WTC11 (cell line): ENCODE measurements at regions not wholly inside any gene's neighbourhood (a gene's known extent, or its start where the extent isn't known, plus 50 kb on each side); places are given as distances from the start of the nearest gene placed in this dataset.

Source experiments
- ATAC-seq: fragments of 200-7000 bp; cut with Tn5 transposase; 2 replicates; pipeline ENCODE4 v1.10.0; 2021; ENCODE audit warnings: mild to moderate bottlenecking, moderate library complexity
- CTCF ChIA-PET: fragments of 300-600 bp; sonication (Branson Sonifier 250); formaldehyde crosslinking; loops from one replicate; lab custom pipeline; 2021; ENCODE audit warnings: antibody characterized with exemption; lab: Charles Lee
- POLR2A ChIA-PET: fragments of 350-600 bp; sonication (Branson Sonifier 250); formaldehyde crosslinking; loops from one replicate; lab custom pipeline; 2021; ENCODE audit warnings: antibody characterized with exemption; lab: Charles Lee
- DNase-seq: peaks from one replicate; pipeline ENCODE4 v3.0.0; 2021; ENCODE audit warnings: low spot score
- H3K27ac Mint-ChIP-seq: 2 replicates; pipeline ENCODE4 v1.8.0; 2021; ENCODE audit warnings: mixed read lengths
- H3K27me3 Mint-ChIP-seq: 2 replicates; pipeline ENCODE4 v1.8.0; 2021; ENCODE audit warnings: low read depth, mild to moderate bottlenecking, moderate library complexity, mixed read lengths
- H3K36me3 Mint-ChIP-seq: 2 replicates; pipeline ENCODE4 v1.8.0; 2021; ENCODE audit warnings: mixed read lengths
- H3K4me1 Mint-ChIP-seq: 2 replicates; pipeline ENCODE4 v1.8.0; 2022; ENCODE audit warnings: mixed read lengths
- H3K4me3 Mint-ChIP-seq: 2 replicates; pipeline ENCODE4 v1.8.0; 2021; ENCODE audit warnings: mild to moderate bottlenecking, moderate library complexity, mixed read lengths
- H3K9me3 Mint-ChIP-seq: 2 replicates; pipeline ENCODE4 v1.8.0; 2021; ENCODE audit warnings: mixed read lengths
- CREB1 ChIP-seq: sonication (generic); formaldehyde crosslinking; IDR thresholded peaks from 2 replicates; pipeline ENCODE4 v1.8.0; 2023; ENCODE audit warnings: mild to moderate bottlenecking, missing genetic modification reagents
- ELF4 ChIP-seq: sonication (generic); formaldehyde crosslinking; IDR thresholded peaks from 2 replicates; pipeline ENCODE4 v1.8.1; 2022; ENCODE audit warnings: low read depth, mild to moderate bottlenecking, moderate library complexity, missing genetic modification reagents
- ETV6 ChIP-seq: sonication (generic); formaldehyde crosslinking; IDR thresholded peaks from 2 replicates; pipeline ENCODE4 v1.8.1; 2022; ENCODE audit warnings: mild to moderate bottlenecking, missing genetic modification reagents
- FOXJ3 ChIP-seq: sonication (generic); formaldehyde crosslinking; IDR thresholded peaks from 2 replicates; pipeline ENCODE4 v1.9.0; 2021; ENCODE audit warnings: missing genetic modification reagents, mild to moderate bottlenecking, borderline replicate concordance
- JAZF1 ChIP-seq: fragments of 250-450 bp; sonication (Bioruptor Pico); IDR thresholded peaks from 2 replicates; pipeline ENCODE4 v1.9.0; 2021; ENCODE audit warnings: moderate library complexity, mild to moderate bottlenecking, inconsistent platforms
- NFYB ChIP-seq: sonication (generic); formaldehyde crosslinking; conservative IDR thresholded peaks from 2 replicates; pipeline ENCODE4 v1.8.0; 2022; ENCODE audit warnings: low read depth, missing genetic modification reagents
- SMAD4 ChIP-seq: sonication (generic); formaldehyde crosslinking; IDR thresholded peaks from 2 replicates; pipeline ENCODE4 v1.8.0; 2022; ENCODE audit warnings: mild to moderate bottlenecking, missing genetic modification reagents
- SP1 ChIP-seq: sonication (generic); formaldehyde crosslinking; conservative IDR thresholded peaks from 2 replicates; pipeline ENCODE4 v1.8.1; 2022; ENCODE audit warnings: missing genetic modification reagents
- TCF7 ChIP-seq: sonication (generic); formaldehyde crosslinking; IDR thresholded peaks from 2 replicates; pipeline ENCODE4 v1.8.0; 2022; ENCODE audit warnings: mild to moderate bottlenecking, low read depth, missing genetic modification reagents, moderate library complexity
- ZBTB21 ChIP-seq: sonication (generic); formaldehyde crosslinking; IDR thresholded peaks from 2 replicates; pipeline ENCODE4 v1.8.1; 2023; ENCODE audit warnings: mild to moderate bottlenecking, missing genetic modification reagents, borderline replicate concordance
- TF ChIP-seq, protein P1 (sequence below): sonication (generic); formaldehyde crosslinking; IDR thresholded peaks from 2 replicates; pipeline ENCODE4 v1.8.1; 2023; ENCODE audit warnings: mild to moderate bottlenecking, missing genetic modification reagents, moderate library complexity
- TF ChIP-seq, protein P2 (sequence below): fragments of 250-450 bp; sonication (Bioruptor Pico); IDR thresholded peaks from 2 replicates; pipeline ENCODE4 v1.9.0; 2021; ENCODE audit warnings: moderate library complexity, mild to moderate bottlenecking, inconsistent platforms, borderline replicate concordance
- TF ChIP-seq, protein P3 (sequence below): sonication (generic); formaldehyde crosslinking; IDR thresholded peaks from 2 replicates; pipeline ENCODE4 v1.8.0; 2022; ENCODE audit warnings: missing genetic modification reagents
- TF ChIP-seq, protein P4 (sequence below): sonication (generic); formaldehyde crosslinking; IDR thresholded peaks from 2 replicates; pipeline ENCODE4 v1.8.0; 2022; ENCODE audit warnings: mild to moderate bottlenecking, missing genetic modification reagents
- TF ChIP-seq, protein P5 (sequence below): sonication (generic); formaldehyde crosslinking; IDR thresholded peaks from 2 replicates; pipeline ENCODE4 v1.8.1; 2023; ENCODE audit warnings: mild to moderate bottlenecking, moderate library complexity, missing genetic modification reagents
- TF ChIP-seq, protein P6 (sequence below): sonication (generic); formaldehyde crosslinking; IDR thresholded peaks from 2 replicates; pipeline ENCODE4 v1.8.1; 2022; ENCODE audit warnings: mild to moderate bottlenecking, moderate library complexity, missing genetic modification reagents
- TF ChIP-seq, protein P7 (sequence below): sonication (generic); formaldehyde crosslinking; IDR thresholded peaks from 2 replicates; pipeline ENCODE4 v1.8.1; 2022; ENCODE audit warnings: low read depth, mild to moderate bottlenecking, moderate library complexity, missing genetic modification reagents, borderline replicate concordance
- TF ChIP-seq, protein P8 (sequence below): sonication (generic); formaldehyde crosslinking; IDR thresholded peaks from 2 replicates; pipeline ENCODE4 v1.8.1; 2022; ENCODE audit warnings: missing genetic modification reagents, borderline replicate concordance
- TF ChIP-seq, protein P9 (sequence below): sonication (generic); formaldehyde crosslinking; IDR thresholded peaks from 2 replicates; pipeline ENCODE4 v1.8.1; 2023; ENCODE audit warnings: mild to moderate bottlenecking, missing genetic modification reagents, borderline replicate concordance

DNA sequence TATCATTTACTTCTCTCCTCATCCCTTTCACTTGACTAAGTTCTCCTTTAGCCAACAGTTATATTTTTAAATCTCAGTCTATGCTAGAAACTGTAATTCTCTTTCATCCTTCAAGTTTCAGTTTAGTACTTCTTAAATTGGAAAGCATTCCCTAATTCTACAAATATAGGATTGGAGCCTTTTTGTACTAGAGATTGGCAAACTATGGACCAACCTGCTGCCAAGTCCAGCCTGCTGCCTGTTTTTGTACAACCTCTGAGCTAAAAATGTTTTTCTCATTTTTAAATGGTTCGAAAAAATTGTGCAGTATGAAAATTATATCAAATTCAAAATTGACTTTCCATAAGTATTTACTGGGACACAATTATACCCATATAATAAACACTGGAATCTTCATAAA, 1381.5 kb upstream of the SPRY2 start (continued):
- TF ChIP-seq ETV6 (CRISPR knock-in tag) = no peak
- no peak for TF ChIP-seq JAZF1 (CRISPR knock-in tag)
- TF ChIP-seq, protein P1, sequence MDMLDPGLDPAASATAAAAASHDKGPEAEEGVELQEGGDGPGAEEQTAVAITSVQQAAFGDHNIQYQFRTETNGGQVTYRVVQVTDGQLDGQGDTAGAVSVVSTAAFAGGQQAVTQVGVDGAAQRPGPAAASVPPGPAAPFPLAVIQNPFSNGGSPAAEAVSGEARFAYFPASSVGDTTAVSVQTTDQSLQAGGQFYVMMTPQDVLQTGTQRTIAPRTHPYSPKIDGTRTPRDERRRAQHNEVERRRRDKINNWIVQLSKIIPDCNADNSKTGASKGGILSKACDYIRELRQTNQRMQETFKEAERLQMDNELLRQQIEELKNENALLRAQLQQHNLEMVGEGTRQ (CRISPR knock-in tag) = no peak
- TF ChIP-seq, protein P2, sequence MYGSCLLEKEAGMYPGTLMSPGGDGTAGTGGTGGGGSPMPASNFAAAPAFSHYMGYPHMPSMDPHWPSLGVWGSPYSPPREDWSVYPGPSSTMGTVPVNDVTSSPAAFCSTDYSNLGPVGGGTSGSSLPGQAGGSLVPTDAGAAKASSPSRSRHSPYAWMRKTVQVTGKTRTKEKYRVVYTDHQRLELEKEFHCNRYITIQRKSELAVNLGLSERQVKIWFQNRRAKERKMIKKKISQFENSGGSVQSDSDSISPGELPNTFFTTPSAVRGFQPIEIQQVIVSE (CRISPR knock-in tag) = no peak
- TF ChIP-seq, protein P3, sequence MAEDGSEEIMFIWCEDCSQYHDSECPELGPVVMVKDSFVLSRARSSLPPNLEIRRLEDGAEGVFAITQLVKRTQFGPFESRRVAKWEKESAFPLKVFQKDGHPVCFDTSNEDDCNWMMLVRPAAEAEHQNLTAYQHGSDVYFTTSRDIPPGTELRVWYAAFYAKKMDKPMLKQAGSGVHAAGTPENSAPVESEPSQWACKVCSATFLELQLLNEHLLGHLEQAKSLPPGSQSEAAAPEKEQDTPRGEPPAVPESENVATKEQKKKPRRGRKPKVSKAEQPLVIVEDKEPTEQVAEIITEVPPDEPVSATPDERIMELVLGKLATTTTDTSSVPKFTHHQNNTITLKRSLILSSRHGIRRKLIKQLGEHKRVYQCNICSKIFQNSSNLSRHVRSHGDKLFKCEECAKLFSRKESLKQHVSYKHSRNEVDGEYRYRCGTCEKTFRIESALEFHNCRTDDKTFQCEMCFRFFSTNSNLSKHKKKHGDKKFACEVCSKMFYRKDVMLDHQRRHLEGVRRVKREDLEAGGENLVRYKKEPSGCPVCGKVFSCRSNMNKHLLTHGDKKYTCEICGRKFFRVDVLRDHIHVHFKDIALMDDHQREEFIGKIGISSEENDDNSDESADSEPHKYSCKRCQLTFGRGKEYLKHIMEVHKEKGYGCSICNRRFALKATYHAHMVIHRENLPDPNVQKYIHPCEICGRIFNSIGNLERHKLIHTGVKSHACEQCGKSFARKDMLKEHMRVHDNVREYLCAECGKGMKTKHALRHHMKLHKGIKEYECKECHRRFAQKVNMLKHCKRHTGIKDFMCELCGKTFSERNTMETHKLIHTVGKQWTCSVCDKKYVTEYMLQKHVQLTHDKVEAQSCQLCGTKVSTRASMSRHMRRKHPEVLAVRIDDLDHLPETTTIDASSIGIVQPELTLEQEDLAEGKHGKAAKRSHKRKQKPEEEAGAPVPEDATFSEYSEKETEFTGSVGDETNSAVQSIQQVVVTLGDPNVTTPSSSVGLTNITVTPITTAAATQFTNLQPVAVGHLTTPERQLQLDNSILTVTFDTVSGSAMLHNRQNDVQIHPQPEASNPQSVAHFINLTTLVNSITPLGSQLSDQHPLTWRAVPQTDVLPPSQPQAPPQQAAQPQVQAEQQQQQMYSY = no peak
- TF ChIP-seq SP1 (CRISPR knock-in tag) = no peak
- TF ChIP-seq, protein P4, sequence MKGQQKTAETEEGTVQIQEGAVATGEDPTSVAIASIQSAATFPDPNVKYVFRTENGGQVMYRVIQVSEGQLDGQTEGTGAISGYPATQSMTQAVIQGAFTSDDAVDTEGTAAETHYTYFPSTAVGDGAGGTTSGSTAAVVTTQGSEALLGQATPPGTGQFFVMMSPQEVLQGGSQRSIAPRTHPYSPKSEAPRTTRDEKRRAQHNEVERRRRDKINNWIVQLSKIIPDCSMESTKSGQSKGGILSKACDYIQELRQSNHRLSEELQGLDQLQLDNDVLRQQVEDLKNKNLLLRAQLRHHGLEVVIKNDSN (CRISPR knock-in tag) = no peak
- TF ChIP-seq, protein P5, sequence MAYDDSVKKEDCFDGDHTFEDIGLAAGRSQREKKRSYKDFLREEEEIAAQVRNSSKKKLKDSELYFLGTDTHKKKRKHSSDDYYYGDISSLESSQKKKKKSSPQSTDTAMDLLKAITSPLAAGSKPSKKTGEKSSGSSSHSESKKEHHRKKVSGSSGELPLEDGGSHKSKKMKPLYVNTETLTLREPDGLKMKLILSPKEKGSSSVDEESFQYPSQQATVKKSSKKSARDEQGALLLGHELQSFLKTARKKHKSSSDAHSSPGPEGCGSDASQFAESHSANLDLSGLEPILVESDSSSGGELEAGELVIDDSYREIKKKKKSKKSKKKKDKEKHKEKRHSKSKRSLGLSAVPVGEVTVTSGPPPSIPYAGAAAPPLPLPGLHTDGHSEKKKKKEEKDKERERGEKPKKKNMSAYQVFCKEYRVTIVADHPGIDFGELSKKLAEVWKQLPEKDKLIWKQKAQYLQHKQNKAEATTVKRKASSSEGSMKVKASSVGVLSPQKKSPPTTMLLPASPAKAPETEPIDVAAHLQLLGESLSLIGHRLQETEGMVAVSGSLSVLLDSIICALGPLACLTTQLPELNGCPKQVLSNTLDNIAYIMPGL = no peak
- TF ChIP-seq, protein P6, sequence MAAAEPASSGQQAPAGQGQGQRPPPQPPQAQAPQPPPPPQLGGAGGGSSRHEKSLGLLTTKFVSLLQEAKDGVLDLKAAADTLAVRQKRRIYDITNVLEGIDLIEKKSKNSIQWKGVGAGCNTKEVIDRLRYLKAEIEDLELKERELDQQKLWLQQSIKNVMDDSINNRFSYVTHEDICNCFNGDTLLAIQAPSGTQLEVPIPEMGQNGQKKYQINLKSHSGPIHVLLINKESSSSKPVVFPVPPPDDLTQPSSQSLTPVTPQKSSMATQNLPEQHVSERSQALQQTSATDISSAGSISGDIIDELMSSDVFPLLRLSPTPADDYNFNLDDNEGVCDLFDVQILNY (CRISPR knock-in tag) = no peak
- no peak for TF ChIP-seq SMAD4 (CRISPR knock-in tag)
- TF ChIP-seq TCF7 = no peak
- no peak for TF ChIP-seq NFYB (CRISPR knock-in tag)
- TF ChIP-seq FOXJ3 (CRISPR knock-in tag) = no peak
- TF ChIP-seq, protein P7, sequence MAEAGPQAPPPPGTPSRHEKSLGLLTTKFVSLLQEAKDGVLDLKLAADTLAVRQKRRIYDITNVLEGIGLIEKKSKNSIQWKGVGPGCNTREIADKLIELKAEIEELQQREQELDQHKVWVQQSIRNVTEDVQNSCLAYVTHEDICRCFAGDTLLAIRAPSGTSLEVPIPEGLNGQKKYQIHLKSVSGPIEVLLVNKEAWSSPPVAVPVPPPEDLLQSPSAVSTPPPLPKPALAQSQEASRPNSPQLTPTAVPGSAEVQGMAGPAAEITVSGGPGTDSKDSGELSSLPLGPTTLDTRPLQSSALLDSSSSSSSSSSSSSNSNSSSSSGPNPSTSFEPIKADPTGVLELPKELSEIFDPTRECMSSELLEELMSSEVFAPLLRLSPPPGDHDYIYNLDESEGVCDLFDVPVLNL (CRISPR knock-in tag) = no peak
- TF ChIP-seq ZBTB21 (CRISPR knock-in tag) = no peak
- TF ChIP-seq, all 79 proteins: peak for 0

DNA sequence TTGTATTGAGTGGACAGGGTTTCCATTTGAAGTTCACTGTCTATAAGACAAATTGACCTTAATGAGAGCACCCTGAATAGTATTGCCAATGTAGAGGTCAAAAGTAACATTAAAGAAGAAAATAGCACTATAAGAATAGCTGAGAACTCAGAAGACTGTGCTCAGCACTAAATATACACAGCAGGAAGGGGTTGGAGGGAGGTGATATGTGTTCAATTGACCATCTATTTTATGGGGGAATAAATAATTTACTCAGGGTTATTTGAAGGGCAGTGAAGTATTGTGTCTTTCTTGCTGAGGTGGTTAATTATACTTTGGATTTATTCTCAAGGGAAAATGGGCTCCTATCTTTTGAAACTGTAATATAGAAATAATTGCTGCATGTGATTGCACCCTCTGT, 1380.5 kb upstream of the SPRY2 start:
- H3K4me3 Mint-ChIP-seq = no peak overlapping the region
- CTCF ChIA-PET = no interaction called here
- H3K36me3 Mint-ChIP-seq = no peaks in the 10 kb centered on the region; the same call in 1 of the 2 replicates
- peaks cover 1% of the 10 kb centered on the region for H3K4me1 Mint-ChIP-seq
- no peak for ATAC-seq
- DNase-seq = no peak
- H3K9me3 Mint-ChIP-seq = peaks cover 14% of the 10 kb centered on the region
- no peaks in the 10 kb centered on the region for H3K27me3 Mint-ChIP-seq
- H3K27ac Mint-ChIP-seq = no peak overlapping the region
- POLR2A ChIA-PET = no interaction called here
- TF ChIP-seq CREB1 (CRISPR knock-in tag) = no peak
- TF ChIP-seq, protein P8, sequence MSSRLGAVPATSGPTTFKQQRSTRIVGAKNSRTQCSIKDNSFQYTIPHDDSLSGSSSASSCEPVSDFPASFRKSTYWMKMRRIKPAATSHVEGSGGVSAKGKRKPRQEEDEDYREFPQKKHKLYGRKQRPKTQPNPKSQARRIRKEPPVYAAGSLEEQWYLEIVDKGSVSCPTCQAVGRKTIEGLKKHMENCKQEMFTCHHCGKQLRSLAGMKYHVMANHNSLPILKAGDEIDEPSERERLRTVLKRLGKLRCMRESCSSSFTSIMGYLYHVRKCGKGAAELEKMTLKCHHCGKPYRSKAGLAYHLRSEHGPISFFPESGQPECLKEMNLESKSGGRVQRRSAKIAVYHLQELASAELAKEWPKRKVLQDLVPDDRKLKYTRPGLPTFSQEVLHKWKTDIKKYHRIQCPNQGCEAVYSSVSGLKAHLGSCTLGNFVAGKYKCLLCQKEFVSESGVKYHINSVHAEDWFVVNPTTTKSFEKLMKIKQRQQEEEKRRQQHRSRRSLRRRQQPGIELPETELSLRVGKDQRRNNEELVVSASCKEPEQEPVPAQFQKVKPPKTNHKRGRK (CRISPR knock-in tag) = no peak
- TF ChIP-seq, protein P9, sequence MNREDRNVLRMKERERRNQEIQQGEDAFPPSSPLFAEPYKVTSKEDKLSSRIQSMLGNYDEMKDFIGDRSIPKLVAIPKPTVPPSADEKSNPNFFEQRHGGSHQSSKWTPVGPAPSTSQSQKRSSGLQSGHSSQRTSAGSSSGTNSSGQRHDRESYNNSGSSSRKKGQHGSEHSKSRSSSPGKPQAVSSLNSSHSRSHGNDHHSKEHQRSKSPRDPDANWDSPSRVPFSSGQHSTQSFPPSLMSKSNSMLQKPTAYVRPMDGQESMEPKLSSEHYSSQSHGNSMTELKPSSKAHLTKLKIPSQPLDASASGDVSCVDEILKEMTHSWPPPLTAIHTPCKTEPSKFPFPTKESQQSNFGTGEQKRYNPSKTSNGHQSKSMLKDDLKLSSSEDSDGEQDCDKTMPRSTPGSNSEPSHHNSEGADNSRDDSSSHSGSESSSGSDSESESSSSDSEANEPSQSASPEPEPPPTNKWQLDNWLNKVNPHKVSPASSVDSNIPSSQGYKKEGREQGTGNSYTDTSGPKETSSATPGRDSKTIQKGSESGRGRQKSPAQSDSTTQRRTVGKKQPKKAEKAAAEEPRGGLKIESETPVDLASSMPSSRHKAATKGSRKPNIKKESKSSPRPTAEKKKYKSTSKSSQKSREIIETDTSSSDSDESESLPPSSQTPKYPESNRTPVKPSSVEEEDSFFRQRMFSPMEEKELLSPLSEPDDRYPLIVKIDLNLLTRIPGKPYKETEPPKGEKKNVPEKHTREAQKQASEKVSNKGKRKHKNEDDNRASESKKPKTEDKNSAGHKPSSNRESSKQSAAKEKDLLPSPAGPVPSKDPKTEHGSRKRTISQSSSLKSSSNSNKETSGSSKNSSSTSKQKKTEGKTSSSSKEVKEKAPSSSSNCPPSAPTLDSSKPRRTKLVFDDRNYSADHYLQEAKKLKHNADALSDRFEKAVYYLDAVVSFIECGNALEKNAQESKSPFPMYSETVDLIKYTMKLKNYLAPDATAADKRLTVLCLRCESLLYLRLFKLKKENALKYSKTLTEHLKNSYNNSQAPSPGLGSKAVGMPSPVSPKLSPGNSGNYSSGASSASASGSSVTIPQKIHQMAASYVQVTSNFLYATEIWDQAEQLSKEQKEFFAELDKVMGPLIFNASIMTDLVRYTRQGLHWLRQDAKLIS (CRISPR knock-in tag) = no peak
- TF ChIP-seq ELF4 (CRISPR knock-in tag) = no peak
